DMS53 treated with DMSO at 0.1 percent for 48 hours (cell line): ENCODE measurements at regions not wholly inside any gene's neighbourhood (a gene's known extent, or its start where the extent isn't known, plus 50 kb on each side); places are given as distances from the start of the nearest gene placed in this dataset.
"Not testable (repeated sequence)": the region's sequence is repeated elsewhere in the genome, so short reads cannot be mapped to it uniquely, and the experiment has no call there.

Experiments
- DNase-seq: peaks from one replicate; lab custom pipeline; 2025; ENCODE audit not compliant: unreplicated experiment; lab: John Stamatoyannopoulos, UW

GRCh38 chr4:20124317-20125026 is 127.2 kb upstream of the SLIT2 start:
- no peak for DNase-seq

- no peak for DNase-seq
Observed at GRCh38 chr4:20122198-20122988, 129.3 kb upstream of the SLIT2 start.

- DNase-seq: no peak
Observed at GRCh38 chr4:20119141-20119540, 132.6 kb upstream of the SLIT2 start.

GRCh38 chr4:20109391-20109790 is 142.3 kb upstream of the SLIT2 start:
- DNase-seq: no peak

GRCh38 chr4:20106921-20107320 is 144.8 kb upstream of the SLIT2 start:
- DNase-seq: no peak

- DNase-seq: no peak
Observed at GRCh38 chr4:20101831-20102230, 149.9 kb upstream of the SLIT2 start.

GRCh38 chr4:20096911-20097310 is 154.8 kb upstream of the SLIT2 start:
- DNase-seq: no peak

GRCh38 chr4:20095805-20096541 is 155.7 kb upstream of the SLIT2 start:
- no peak for DNase-seq

- DNase-seq: no peak
Observed at GRCh38 chr4:20091781-20092180, 159.9 kb upstream of the SLIT2 start.

- DNase-seq: no peak
Observed at GRCh38 chr4:20087522-20087911, 164.2 kb upstream of the SLIT2 start.

- no peak for DNase-seq
Observed at GRCh38 chr4:20086799-20087521, 164.7 kb upstream of the SLIT2 start.

GRCh38 chr4:20086067-20086798 is 165.5 kb upstream of the SLIT2 start:
- no peak for DNase-seq

- no peak for DNase-seq
Observed at GRCh38 chr4:20085653-20086052, 166.1 kb upstream of the SLIT2 start.

- DNase-seq: no peak
Observed at GRCh38 chr4:20085156-20085555, 166.5 kb upstream of the SLIT2 start.

- no peak for DNase-seq
Observed at GRCh38 chr4:20084488-20084887, 167.2 kb upstream of the SLIT2 start.

GRCh38 chr4:20078644-20079043 is 173.1 kb upstream of the SLIT2 start:
- DNase-seq: no peak

GRCh38 chr4:20075248-20075871 is 176.3 kb upstream of the SLIT2 start:
- no peak for DNase-seq

- DNase-seq: no peak
Observed at GRCh38 chr4:20074450-20074849, 177.3 kb upstream of the SLIT2 start.

- no peak for DNase-seq
Observed at GRCh38 chr4:20065952-20066351, 185.8 kb upstream of the SLIT2 start.

- not testable (repeated sequence) for DNase-seq
Observed at GRCh38 chr4:20062857-20063256, 188.8 kb upstream of the SLIT2 start.
